Fibroblast of skin of right quadriceps (primary cell): ENCODE measurements at regions not wholly inside any gene's neighbourhood (a gene's known extent, or its start where the extent isn't known, plus 50 kb on each side); places are given as distances from the start of the nearest gene placed in this dataset.

Experiments used
- DNase-seq: peaks from one replicate; pipeline ENCODE4 v3.0.0-alpha.2; 2013

DNA sequence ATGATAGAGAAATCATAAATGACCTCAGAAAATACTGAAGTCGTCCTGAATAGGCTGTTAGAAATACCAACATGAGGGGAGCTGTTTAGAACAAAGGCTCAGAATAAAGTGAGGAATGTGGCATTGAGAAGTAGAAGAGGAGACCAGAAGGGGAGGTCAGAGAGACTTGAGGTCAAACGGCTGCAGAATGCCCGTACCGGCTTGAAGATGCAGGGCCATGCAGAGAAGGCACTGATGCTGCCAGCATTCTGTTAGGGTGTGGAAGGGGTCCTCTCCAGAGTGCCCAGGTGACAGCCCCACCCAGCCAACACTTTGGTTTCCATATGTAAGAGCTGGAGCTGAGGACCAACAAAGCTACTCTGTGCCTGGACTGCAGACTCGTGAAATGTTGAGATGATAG is 570.9 kb downstream of the CDH26 start:
- no peak for DNase-seq

- no peak for DNase-seq
These were observed 577.0 kb downstream of the CDH26 start for GRCh38 chr20:60535211-60535610.

- no peak for DNase-seq
These were observed 582.4 kb downstream of the CDH26 start for GRCh38 chr20:60540591-60540990.

DNA sequence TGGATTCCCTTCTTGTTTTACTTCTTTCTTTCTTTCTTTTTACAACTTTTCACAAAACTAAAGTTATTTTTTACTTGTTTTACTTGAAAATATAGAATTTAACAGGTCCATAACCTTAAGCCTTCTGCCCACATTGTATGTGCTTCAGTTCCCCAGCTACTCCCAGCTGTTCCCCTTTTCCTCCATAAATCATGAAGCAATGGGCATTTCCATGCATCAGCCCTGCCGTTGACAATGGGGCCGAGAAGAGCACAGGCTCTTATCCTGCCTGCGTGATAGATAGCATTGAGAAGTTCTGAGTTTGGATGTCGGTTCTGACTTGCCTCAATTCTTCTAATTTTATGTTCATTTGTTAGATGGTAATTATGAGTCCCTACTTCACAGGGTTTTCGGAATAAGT is 583.8 kb downstream of the CDH26 start:
- no peak for DNase-seq

DNA sequence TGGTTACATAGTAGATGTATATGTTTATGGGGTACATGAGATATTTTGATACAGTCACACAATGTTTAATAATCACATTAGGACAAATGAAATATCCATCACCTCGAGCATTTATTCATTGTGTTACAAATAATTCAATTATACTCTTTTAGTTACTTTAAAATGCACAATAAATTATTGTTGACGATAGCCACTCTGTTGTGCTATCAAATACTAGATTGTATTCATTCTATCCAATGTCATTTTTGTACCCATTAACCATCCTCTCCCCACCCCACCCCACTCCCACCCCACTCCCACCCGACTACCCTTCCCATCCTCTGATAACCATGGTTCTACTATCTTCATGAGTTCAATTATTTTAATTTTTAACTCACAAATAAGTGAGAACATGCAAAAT is 585.4 kb downstream of the CDH26 start:
- no peak for DNase-seq

GRCh38 chr20:60553095-60553494 is 594.9 kb downstream of the CDH26 start:
- DNase-seq: peak; percentile 2

- no peak for DNase-seq
These were observed 600.3 kb downstream of the CDH26 start for GRCh38 chr20:60558486-60558885.

- DNase-seq: no peak
These were observed 601.2 kb downstream of the CDH26 start for GRCh38 chr20:60559462-60559861.

- DNase-seq: no peak
These were observed 602.8 kb downstream of the CDH26 start for GRCh38 chr20:60561052-60561451.

DNA sequence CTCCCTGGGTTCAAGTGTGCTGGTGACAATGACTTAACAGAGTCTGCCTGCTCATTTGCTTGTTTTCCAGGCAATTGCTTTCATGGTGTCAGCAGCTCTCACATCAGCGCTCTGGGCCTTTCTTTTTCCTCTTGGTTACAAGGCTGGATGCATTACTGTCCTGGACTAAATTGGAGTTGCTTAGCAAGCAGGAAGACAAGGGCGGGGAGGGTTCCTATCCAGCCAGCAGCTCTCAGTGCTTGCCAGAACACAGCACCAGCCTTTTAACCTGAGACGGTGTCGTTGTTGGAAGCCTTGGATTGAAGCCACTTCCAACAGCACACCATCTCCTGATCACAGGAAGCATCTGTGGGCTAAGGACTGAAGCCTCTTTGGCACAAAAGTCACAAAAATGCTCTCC is 606.9 kb downstream of the CDH26 start:
- DNase-seq: no peak

- no peak for DNase-seq
These were observed 607.3 kb downstream of the CDH26 start for GRCh38 chr20:60565551-60565950.

DNA sequence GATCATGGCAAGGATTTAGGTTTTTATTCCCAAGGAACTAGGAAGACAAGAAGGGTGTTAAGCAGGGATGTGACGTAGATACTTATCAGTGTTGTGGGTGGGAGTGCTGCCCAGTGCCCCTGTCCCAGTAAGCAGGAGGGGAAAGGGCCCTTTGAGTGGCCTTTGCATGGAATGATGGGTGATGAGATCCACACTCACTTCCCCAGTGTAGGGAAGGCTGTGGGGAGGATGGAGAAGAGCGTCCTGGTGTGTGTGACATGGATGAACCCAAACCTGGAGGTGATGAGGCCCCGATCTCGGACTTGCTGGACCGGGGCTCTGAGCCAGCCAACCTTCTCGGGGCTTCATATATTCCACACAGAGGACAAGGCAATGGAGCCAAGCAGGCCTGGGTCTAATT is 610.9 kb downstream of the CDH26 start:
- no peak for DNase-seq

DNA sequence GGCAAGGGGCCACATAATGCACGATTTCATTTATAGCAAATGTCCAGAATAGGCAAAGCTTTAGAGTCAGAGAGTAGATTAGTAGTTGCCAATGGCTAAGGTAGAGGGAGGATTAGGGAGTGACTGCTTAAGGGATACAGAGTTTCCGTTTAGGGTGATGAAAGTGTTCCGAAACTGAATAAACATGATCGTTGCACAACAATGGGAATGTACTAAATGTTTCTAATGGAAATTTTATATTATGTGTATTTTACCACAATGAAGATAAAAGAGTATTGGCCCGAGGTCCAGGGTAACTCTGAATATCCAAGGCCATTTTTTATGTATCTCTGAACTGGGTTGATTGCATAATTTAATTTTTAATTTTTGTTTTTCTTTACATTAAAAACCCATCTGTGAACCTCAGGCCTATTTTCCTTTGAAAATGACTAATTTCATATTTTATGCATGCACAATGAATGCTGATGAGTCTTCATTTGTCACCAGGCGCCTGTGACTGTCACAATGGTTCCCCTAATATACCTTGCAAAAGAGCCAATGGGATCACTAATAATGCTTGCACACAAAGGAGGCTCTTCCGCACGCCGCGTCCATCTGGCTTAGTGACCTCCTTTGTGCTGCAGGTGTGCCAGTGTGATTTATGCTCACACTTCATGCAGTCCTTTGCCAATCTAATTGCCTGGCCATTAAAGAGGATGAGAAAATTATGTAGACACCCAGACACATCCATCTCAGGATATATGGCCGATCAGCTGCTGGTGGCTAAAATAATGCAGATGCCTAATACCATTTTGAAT is 612.5 kb downstream of the CDH26 start:
- DNase-seq: no peak

DNA sequence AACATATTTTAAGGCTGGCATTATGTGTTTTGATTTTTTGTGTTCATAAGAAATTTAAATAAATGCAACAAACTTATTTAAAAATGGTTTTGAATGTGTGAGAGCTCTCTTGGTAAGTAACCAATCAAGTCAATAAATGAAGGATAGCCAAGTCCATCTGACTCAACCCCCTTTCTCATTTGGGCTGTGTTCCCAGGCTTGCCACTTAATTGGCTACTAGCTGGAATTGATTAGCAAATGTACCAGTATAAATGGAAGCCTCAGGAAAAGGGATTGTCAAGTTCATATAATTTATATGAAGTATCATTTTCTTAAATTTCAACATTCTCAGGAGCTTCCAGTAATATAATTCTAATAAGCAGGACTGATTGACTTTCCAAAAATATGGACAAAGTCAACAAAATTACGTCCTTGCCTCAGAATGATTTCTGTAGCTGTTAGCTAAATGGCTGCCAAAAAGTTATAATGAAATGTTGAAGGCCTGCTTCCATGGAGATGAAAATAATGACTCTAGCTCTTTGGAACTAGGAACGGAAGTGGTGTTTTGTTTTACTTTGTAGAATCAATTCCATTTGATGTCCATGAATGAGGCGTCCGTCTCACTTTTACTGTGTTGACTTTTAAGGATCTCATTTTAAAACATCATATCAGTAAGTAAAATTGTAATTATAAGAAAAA is 614.9 kb downstream of the CDH26 start:
- no peak for DNase-seq

DNA sequence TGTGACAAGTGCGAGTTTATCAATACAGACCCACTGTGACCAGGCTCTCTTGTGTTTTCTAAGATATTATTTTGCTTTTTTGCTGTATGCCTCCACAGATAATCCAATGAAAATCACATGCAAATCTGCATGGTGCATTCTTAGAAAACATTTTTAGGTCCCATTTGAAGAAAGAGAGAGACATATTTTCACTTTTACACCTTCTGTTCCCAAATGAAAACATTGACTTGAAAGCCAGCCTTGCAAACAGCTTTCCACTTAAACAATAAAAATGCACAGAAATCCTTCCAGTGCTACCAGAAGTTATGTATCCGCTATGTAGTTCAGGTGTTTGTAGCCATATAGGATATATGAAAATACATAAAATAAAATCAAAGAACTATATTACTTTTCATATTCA is 618.0 kb downstream of the CDH26 start:
- DNase-seq: no peak

DNA sequence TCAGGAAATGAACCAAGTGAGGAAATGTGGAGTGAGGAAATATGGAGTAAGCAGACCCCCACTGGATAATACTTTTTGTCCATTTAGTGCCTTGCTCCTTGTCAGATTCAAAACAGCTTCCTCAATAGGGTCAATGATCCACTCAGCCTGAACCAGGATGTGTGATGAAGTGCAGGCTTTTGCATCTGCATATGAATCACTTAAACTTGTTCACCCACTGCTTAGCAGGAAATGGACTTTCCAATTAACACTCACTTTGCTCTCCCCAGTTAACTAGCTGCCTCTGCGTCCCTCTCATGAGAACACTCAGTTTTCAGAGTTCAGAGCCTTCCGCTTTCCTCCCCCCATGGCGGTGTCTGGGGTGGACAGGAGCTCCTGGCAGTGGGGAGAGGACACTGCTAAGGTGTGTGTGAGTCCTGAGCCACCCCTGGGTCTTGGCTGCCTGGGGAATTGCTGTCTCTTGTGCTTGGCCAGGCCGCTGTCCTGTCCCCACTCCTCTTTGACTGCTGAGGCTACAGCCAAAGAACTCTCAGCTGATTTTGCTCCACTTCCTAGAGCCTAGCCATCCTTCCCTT is 621.8 kb downstream of the CDH26 start:
- no peak for DNase-seq

DNA sequence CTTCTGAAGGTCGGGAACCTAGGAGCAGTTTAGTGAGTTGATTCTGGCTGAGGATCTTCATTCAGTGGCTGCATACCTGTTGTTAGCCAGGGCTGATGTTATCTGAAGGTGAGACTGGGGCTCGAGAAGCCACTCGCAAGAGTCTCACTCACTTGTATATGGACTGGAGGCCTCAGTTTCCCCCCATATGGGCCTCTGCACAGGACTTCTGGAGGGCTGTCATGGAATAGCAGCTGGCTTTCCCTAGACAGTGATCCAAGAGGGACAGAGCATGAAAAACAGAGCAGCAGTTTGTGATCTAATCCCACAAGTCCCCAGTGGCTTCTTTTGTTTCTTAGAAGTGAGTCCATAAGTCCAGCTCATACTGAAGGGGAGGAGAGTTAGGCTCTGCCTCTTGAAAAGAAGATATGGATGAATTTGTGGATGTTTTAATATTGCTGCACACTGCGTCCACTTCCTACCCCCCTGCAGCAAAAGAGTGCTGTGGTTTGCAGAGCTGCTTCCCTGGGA is 623.4 kb downstream of the CDH26 start:
- no peak for DNase-seq

DNA sequence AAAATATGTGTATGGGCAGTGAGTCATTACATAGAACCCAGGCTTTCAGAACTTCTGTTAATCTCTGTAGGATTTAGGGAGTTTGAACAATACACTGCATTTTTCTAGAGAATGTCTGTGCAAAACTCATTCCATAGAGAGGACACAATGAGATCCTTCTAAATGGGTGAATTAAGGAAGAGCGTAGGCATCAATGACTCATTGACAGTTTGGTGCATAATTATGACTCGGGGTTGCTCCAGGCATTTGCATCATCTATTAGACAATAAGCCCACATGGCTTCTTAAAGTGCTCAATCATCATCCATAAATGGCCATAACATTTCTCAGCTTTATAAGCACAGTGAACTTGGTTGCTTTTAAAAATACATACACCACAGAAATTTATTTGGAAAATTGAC is 625.5 kb downstream of the CDH26 start:
- DNase-seq: peak; percentile 64

DNA sequence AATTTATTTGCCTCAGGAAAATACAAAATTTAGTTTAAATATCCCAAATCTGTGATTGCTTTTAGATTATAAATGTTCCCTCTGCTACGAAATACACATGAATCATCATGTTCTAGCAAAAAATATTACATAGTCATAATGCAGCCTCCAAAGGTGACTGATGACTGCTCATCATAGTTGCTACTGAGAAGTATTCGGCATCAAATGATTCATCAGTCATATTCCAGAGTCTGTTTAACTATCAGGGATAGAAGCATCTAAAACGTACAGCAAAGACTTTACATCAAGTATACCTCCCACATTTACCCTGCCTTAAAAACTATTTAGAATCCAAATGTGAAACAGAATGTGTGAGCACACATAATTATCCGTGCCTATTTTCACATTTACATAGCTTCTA is 626.0 kb downstream of the CDH26 start:
- DNase-seq: peak; percentile 10

DNA sequence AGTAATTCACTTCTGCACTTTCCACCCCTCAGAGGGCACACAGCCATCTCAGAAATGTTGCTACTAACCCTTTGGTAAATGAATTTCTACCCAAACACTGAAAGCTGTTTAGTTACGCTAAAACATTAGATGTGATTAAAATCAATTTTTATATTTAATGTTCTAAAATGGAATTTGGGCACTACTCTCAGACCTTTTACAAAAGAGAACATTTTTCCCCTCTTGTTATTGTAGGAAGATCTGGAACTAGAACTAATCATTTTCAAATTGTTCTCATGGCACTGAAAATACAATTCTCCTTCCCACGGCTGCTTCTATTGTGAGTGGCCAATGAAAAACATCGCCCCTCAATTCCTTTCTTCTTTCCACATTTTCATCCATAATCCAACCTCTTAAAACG is 627.4 kb downstream of the CDH26 start:
- DNase-seq: no peak

GRCh38 chr20:60586269-60587050 is 628.2 kb downstream of the CDH26 start:
- no peak for DNase-seq

- DNase-seq: no peak
These were observed 629.8 kb downstream of the CDH26 start for GRCh38 chr20:60587986-60588385.

- peak; percentile 22 for DNase-seq
These were observed 631.4 kb downstream of the CDH26 start for GRCh38 chr20:60589623-60590022.
